HL-60 (cell line): ENCODE measurements at regions not wholly inside any gene's neighbourhood (a gene's known extent, or its start where the extent isn't known, plus 50 kb on each side); places are given as distances from the start of the nearest gene placed in this dataset.

Experiments
- DNase-seq, 2 experiments: peaks; one replicate each; pipeline ENCODE4 v3.0.0-alpha.2; 2010 to 2020; ENCODE audit warnings: low read depth in 1 of 2, low spot score in 1 of 2
- H3K27ac ChIP-seq: fragments of 250-450 bp; sonication (Bioruptor Pico); replicated peaks from 2 replicates; pipeline ENCODE4 v1.5.1; 2020; ENCODE audit warnings: mild to moderate bottlenecking, moderate library complexity
- H3K27me3 ChIP-seq: fragments of 250-450 bp; sonication (Bioruptor Pico); 2 replicates; pipeline ENCODE4 v1.5.1; 2021; ENCODE audit warnings: mild to moderate bottlenecking, moderate library complexity; ENCODE audit not compliant: insufficient read depth, poor library complexity, severe bottlenecking
- H3K4me3 ChIP-seq: replicated peaks from 2 replicates; pipeline ENCODE4 v1.5.1; 2011; ENCODE audit warnings: mild to moderate bottlenecking, control low read depth, low read length; ENCODE audit not compliant: insufficient read depth
- CTCF ChIP-seq: IDR thresholded peaks from one replicate; pipeline ENCODE4 v1.5.1; 2011; ENCODE audit warnings: low read length, control low read depth, inconsistent platforms; ENCODE audit not compliant: insufficient read depth
- GABPA ChIP-seq: IDR thresholded peaks from 2 replicates; pipeline ENCODE4 v1.6.1; 2012; ENCODE audit warnings: low read depth
- POLR2AphosphoS5 ChIP-seq: IDR thresholded peaks from 2 replicates; pipeline ENCODE4 v1.6.1; 2012; ENCODE audit warnings: low read depth
- SPI1 ChIP-seq: IDR thresholded peaks from 2 replicates; pipeline ENCODE4 v1.6.1; 2012; ENCODE audit warnings: low read depth, mild to moderate bottlenecking, borderline replicate concordance
- TF ChIP-seq, protein P1 (sequence below): IDR thresholded peaks from 2 replicates; pipeline ENCODE4 v1.6.1; 2012; ENCODE audit warnings: low read depth; ENCODE audit not compliant: insufficient replicate concordance

DNA sequence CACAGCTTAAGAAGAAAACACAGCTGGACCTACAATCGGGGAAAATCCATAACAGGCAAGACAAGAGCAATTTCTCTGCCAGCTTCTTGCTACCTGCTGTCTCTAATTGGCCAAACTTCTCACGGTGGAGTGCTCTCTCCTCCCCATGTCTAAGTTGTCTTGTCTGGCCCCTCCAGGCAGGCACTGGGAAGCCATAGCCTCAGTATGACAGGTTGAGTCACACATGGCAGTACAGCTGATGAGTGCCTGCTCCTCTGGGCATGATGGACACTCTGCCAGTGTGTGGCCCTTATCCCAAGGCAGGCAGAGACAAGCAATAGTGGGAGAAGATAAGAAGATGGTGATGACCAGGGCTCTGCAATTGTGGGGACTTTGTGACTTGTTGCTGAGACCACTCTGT is 551.8 kb downstream of the DIPK2A start:
- Histone ChIP-seq H3K27ac (no peak overlapping the region), H3K4me3 (no peak overlapping the region), H3K27me3 (no peaks in the 10 kb centered on the region)
- TF ChIP-seq POLR2AphosphoS5 (no peak), CTCF (no peak), GABPA (no peak), SPI1 (no peak)
- TF ChIP-seq, protein P1, sequence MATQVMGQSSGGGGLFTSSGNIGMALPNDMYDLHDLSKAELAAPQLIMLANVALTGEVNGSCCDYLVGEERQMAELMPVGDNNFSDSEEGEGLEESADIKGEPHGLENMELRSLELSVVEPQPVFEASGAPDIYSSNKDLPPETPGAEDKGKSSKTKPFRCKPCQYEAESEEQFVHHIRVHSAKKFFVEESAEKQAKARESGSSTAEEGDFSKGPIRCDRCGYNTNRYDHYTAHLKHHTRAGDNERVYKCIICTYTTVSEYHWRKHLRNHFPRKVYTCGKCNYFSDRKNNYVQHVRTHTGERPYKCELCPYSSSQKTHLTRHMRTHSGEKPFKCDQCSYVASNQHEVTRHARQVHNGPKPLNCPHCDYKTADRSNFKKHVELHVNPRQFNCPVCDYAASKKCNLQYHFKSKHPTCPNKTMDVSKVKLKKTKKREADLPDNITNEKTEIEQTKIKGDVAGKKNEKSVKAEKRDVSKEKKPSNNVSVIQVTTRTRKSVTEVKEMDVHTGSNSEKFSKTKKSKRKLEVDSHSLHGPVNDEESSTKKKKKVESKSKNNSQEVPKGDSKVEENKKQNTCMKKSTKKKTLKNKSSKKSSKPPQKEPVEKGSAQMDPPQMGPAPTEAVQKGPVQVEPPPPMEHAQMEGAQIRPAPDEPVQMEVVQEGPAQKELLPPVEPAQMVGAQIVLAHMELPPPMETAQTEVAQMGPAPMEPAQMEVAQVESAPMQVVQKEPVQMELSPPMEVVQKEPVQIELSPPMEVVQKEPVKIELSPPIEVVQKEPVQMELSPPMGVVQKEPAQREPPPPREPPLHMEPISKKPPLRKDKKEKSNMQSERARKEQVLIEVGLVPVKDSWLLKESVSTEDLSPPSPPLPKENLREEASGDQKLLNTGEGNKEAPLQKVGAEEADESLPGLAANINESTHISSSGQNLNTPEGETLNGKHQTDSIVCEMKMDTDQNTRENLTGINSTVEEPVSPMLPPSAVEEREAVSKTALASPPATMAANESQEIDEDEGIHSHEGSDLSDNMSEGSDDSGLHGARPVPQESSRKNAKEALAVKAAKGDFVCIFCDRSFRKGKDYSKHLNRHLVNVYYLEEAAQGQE: no peak
- no peak for DNase-seq

GRCh38 chr3:144524531-144524930 is 552.9 kb downstream of the DIPK2A start:
- no peak overlapping the region for H3K27ac ChIP-seq
- DNase-seq: no peak
- H3K27me3 ChIP-seq: no peaks in the 10 kb centered on the region
- TF ChIP-seq, protein P1: no peak
- TF ChIP-seq POLR2AphosphoS5: no peak
- TF ChIP-seq SPI1: no peak
- no peak for TF ChIP-seq CTCF
- no peak for TF ChIP-seq GABPA
- no peak overlapping the region for H3K4me3 ChIP-seq

DNA sequence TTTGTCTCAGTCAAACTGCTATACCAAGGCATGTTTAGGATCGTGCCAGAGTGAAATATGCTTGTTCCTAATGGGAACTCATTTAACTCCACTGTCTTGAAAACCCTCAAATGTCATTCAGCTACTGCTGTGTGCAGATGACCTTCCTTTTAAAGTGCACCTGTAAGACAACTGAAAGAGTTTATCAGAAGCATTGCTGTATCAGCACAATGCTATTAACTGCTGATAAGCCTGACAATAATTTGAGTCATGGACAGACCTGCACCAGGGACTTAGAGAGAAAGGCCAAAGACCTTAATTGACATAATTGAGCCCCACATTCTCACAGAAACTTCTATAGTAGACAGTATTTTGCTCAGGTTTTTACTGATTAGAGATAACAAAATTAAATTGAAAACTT is 557.9 kb downstream of the DIPK2A start:
- no peak overlapping the region for H3K27ac ChIP-seq
- no peaks in the 10 kb centered on the region for H3K27me3 ChIP-seq
- TF ChIP-seq CTCF: no peak
- TF ChIP-seq, protein P1: no peak
- TF ChIP-seq GABPA: no peak
- TF ChIP-seq POLR2AphosphoS5: no peak
- no peak for TF ChIP-seq SPI1
- no peak overlapping the region for H3K4me3 ChIP-seq
- DNase-seq: no peak
